Progenitor cell of endocrine pancreas (in vitro differentiated cells): ENCODE measurements at regions not wholly inside any gene's neighbourhood (a gene's known extent, or its start where the extent isn't known, plus 50 kb on each side); places are given as distances from the start of the nearest gene placed in this dataset.

ENCODE experiments used
- DNase-seq: peaks from one replicate; pipeline ENCODE4 v3.0.0; 2021; ENCODE audit warnings: low spot score; ENCODE audit not compliant: unreplicated experiment
- H3K27ac Mint-ChIP-seq: 2 replicates; pipeline ENCODE4 v1.8.0; 2021; ENCODE audit warnings: mild to moderate bottlenecking, moderate library complexity, mixed read lengths
- H3K27me3 Mint-ChIP-seq: 2 replicates; pipeline ENCODE4 v1.8.0; 2021; ENCODE audit warnings: mixed read lengths
- H3K36me3 Mint-ChIP-seq: 2 replicates; pipeline ENCODE4 v1.8.0; 2022; ENCODE audit warnings: mixed read lengths; ENCODE audit not compliant: insufficient read depth
- H3K4me1 Mint-ChIP-seq: 2 replicates; pipeline ENCODE4 v1.8.0; 2021; ENCODE audit warnings: low read depth, mixed read lengths
- H3K4me3 Mint-ChIP-seq: 2 replicates; pipeline ENCODE4 v1.8.0; 2021; ENCODE audit warnings: low read depth, mild to moderate bottlenecking, moderate library complexity, mixed read lengths
- H3K9me3 Mint-ChIP-seq: 2 replicates; pipeline ENCODE4 v1.8.0; 2021; ENCODE audit warnings: low read depth, mixed read lengths
- TF ChIP-seq, protein P1 (sequence below): fragments of 200-600 bp; sonication (generic); IDR thresholded peaks from one replicate; pipeline ENCODE4 v1.5.0; 2021; ENCODE audit warnings: antibody characterized with exemption, mild to moderate bottlenecking; ENCODE audit not compliant: unreplicated experiment

DNA sequence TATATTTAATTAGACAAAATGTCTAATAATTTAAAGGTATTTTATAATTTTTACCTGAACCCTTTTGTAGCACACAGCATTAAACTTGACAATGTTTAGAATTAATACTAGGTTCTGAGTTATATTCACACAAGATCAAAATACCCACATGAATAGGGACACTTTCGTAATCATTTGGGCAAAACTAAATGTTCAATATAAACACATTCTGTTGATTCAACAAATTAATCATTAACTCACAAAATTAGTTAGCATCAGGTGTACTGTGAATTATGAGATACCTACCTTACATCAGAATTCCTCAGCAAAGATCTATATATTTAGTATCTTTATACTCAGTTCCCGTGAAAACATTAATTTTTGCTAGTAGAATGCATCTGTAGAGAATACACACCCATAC is 481.5 kb upstream of the MANEA start:
- no peaks in the 10 kb centered on the region for H3K36me3 Mint-ChIP-seq
- H3K27me3 Mint-ChIP-seq = no peaks in the 10 kb centered on the region
- H3K27ac Mint-ChIP-seq = no peak overlapping the region
- no peak overlapping the region for H3K4me3 Mint-ChIP-seq
- no peak for DNase-seq
- no peaks in the 10 kb centered on the region for H3K9me3 Mint-ChIP-seq
- peaks cover 5% of the 10 kb centered on the region for H3K4me1 Mint-ChIP-seq
- TF ChIP-seq, protein P1, sequence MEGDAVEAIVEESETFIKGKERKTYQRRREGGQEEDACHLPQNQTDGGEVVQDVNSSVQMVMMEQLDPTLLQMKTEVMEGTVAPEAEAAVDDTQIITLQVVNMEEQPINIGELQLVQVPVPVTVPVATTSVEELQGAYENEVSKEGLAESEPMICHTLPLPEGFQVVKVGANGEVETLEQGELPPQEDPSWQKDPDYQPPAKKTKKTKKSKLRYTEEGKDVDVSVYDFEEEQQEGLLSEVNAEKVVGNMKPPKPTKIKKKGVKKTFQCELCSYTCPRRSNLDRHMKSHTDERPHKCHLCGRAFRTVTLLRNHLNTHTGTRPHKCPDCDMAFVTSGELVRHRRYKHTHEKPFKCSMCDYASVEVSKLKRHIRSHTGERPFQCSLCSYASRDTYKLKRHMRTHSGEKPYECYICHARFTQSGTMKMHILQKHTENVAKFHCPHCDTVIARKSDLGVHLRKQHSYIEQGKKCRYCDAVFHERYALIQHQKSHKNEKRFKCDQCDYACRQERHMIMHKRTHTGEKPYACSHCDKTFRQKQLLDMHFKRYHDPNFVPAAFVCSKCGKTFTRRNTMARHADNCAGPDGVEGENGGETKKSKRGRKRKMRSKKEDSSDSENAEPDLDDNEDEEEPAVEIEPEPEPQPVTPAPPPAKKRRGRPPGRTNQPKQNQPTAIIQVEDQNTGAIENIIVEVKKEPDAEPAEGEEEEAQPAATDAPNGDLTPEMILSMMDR = no peak

- Mint-ChIP-seq H3K36me3 (no peaks in the 10 kb centered on the region), H3K9me3 (no peaks in the 10 kb centered on the region), H3K27ac (no peak overlapping the region), H3K4me1 (peaks cover 5% of the 10 kb centered on the region), H3K4me3 (no peak overlapping the region), H3K27me3 (no peaks in the 10 kb centered on the region)
- DNase-seq = no peak
- TF ChIP-seq, protein P1 = no peak
Measured at GRCh38 chr6:95099410-95099809, 477.9 kb upstream of the MANEA start.

DNA sequence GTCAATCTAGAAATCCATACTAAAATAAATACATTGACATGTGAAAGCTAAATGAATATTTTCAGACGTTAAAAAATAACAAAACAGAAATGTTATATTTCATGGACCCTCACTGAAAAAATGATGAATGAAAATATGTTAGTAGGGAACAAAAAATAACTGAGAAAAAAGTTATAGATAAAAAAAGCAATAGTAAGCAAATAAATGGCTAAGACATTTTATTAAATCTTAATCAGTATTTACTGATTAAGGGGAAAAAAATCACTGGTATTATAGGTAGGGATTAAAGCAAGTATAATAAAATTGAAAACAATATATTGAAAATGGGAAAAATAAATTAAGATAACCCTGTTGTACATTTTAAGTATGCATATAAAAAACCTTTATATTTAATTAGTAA is 468.1 kb upstream of the MANEA start:
- no peak for DNase-seq
- no peak overlapping the region for H3K4me3 Mint-ChIP-seq
- TF ChIP-seq, protein P1 = no peak

DNA sequence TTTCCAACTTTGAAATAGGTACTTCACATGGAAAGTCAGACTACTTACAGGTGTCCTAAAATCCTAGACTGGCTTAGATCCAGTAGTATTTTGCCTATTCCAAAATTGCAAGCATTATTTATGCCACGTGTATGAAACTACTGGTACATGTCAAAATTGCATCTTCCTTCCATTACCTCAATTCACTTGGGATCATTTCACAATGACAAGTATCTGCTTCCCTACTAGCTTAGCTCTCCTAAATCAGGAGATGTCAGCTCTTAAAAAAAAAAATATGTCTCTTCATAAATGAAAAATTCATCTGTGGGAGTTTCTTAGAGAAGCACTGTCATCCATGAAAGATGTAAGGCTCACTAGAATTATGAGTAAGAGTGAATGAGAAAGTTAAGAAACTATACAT is 466.6 kb upstream of the MANEA start:
- TF ChIP-seq, protein P1 = no peak
- no peaks in the 10 kb centered on the region for H3K4me1 Mint-ChIP-seq
- no peak overlapping the region for H3K27ac Mint-ChIP-seq
- H3K27me3 Mint-ChIP-seq = no peaks in the 10 kb centered on the region
- no peaks in the 10 kb centered on the region for H3K9me3 Mint-ChIP-seq
- H3K36me3 Mint-ChIP-seq = no peaks in the 10 kb centered on the region
- no peak for DNase-seq
- no peak overlapping the region for H3K4me3 Mint-ChIP-seq

More for the DNA sequence above, 468.1 kb upstream of the MANEA start:
- Mint-ChIP-seq H3K4me1 (no peaks in the 10 kb centered on the region), H3K36me3 (no peaks in the 10 kb centered on the region), H3K27ac (no peak overlapping the region), H3K9me3 (no peaks in the 10 kb centered on the region), H3K27me3 (no peaks in the 10 kb centered on the region)

DNA sequence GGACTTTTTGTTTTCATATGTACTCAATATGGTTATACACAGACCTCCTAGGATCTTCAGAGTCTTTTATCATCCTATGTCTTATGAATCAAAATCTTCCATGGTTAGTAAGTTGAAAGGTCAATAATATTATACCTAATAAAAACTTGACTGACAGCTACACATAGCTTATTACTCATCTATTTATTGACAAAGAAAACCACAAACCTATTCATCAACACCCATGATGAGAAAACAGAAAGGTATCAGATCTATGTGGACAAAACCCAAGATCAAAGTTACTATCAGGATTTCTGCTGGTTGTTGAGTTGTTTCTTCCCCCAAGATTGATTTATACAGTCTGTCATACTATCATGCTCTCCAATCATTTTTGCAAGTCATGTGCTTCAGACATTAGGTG is 460.1 kb upstream of the MANEA start:
- no peak overlapping the region for H3K4me3 Mint-ChIP-seq
- no peaks in the 10 kb centered on the region for H3K9me3 Mint-ChIP-seq
- H3K27me3 Mint-ChIP-seq = no peaks in the 10 kb centered on the region
- DNase-seq = no peak
- no peaks in the 10 kb centered on the region for H3K4me1 Mint-ChIP-seq
- no peak overlapping the region for H3K27ac Mint-ChIP-seq
- no peaks in the 10 kb centered on the region for H3K36me3 Mint-ChIP-seq
- TF ChIP-seq, protein P1 = no peak

DNA sequence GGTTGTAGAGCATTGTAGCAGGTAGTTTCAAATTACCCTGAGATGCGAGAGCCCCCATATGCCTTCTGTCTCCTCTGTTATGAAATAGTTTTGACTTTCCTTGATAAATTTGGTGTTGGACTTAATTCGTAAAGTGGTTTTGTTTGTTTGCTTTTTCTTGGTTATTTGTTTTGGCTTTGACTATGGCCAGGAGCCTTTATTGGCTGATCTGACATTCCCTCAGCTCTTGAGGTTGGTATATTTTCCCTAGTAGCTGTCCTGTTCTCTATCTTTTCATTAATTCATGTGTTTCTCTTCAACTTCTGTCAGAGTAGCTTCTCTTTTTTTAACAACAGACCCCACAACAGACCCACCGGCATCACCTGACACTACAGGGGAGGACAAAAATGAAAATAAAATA is 457.4 kb upstream of the MANEA start:
- no peak overlapping the region for H3K4me3 Mint-ChIP-seq
- no peaks in the 10 kb centered on the region for H3K27me3 Mint-ChIP-seq
- H3K9me3 Mint-ChIP-seq = no peaks in the 10 kb centered on the region
- TF ChIP-seq, protein P1 = no peak
- H3K27ac Mint-ChIP-seq = no peak overlapping the region
- DNase-seq = no peak
- H3K36me3 Mint-ChIP-seq = no peaks in the 10 kb centered on the region
- H3K4me1 Mint-ChIP-seq = no peaks in the 10 kb centered on the region
